ENCODE measurements at regions not wholly inside any gene's neighbourhood (a gene's known extent, or its start where the extent isn't known, plus 50 kb on each side); places are given as distances from the start of the nearest gene placed in this dataset.

DNA sequence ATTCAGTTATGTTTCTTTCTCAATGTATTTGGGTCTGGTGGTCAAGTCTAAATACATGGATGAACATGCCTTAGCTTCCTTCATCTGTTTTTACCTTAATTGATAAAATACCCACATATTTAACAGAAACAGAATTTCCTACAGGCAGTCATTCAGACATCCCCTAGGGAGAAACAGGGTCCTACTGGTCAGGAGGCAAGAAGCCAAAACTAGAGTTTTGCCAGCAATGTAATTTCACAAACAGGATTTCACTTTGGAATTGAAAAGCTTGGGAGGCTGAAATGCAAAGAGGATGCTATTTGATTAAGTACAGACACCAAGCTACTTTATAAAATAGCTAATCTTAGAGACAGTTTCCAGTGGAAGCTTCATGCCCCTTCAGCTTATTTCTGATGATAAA, 224.2 kb downstream of the SIPA1L2 start:
- TF ChIP-seq POLR2A (IDR thresholded peaks at IDR 0.05) (no peak), POLR2AphosphoS5 (IDR thresholded peaks at IDR 0.05; ENCODE audit: insufficient read depth in 1 of 2, low read depth in 1 of 2) (no peak)
- TF ChIP-seq, protein P1, sequence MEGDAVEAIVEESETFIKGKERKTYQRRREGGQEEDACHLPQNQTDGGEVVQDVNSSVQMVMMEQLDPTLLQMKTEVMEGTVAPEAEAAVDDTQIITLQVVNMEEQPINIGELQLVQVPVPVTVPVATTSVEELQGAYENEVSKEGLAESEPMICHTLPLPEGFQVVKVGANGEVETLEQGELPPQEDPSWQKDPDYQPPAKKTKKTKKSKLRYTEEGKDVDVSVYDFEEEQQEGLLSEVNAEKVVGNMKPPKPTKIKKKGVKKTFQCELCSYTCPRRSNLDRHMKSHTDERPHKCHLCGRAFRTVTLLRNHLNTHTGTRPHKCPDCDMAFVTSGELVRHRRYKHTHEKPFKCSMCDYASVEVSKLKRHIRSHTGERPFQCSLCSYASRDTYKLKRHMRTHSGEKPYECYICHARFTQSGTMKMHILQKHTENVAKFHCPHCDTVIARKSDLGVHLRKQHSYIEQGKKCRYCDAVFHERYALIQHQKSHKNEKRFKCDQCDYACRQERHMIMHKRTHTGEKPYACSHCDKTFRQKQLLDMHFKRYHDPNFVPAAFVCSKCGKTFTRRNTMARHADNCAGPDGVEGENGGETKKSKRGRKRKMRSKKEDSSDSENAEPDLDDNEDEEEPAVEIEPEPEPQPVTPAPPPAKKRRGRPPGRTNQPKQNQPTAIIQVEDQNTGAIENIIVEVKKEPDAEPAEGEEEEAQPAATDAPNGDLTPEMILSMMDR (IDR thresholded peaks at IDR 0.05), result no peak

Data from vagina (tissue), 2 donors.